ENCODE measurements at regions not wholly inside any gene's neighbourhood (a gene's known extent, or its start where the extent isn't known, plus 50 kb on each side); places are given as distances from the start of the nearest gene placed in this dataset.

DNA sequence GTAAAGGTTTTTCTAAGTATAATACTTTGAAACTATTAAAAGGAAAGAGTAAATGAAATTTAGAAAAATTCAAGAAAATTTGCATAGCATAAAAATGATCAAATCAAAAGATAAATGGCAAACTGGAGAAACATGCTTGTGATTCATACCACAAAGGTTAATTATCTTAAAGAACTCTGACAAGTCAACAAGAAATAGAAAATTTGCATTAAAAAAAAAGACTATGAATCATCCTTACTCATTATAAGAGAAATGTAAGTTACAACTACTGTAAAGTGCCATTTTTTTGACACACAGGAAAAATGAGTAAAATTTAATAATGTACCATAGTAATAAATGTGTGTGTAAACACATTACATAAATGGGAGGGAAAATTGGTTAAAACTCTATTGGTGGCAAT is 624.4 kb upstream of the C9orf72 start:
- in situ Hi-C loops (cut with HindIII; ENCODE audit: low pct_ligation_motif_present, low pct_unique_long_range_greater_than_20kb, low sequenced_read_pairs) = no loop called here
- no peak for DNase-seq

DNA sequence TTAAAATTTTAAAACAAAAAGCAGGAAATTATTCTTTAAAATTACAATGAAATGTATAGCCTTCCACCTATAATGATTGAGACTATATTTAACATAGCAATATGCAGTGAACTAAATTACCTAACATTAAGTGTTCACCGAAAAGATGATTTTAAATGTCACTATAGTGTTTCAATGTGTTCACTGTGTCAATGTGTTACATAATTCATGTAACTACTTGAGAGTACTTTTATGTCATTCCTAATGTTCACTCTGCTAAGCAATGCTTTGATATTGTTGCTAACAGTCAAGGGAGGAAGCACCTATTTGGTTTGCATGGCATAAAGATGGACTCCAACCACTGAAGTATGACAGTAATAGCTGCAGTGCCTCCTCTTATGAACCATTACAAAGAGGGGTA is 629.8 kb upstream of the C9orf72 start:
- DNase-seq = no peak
- in situ Hi-C loops (cut with HindIII; ENCODE audit: low pct_ligation_motif_present, low pct_unique_long_range_greater_than_20kb, low sequenced_read_pairs) = no loop called here

DNA sequence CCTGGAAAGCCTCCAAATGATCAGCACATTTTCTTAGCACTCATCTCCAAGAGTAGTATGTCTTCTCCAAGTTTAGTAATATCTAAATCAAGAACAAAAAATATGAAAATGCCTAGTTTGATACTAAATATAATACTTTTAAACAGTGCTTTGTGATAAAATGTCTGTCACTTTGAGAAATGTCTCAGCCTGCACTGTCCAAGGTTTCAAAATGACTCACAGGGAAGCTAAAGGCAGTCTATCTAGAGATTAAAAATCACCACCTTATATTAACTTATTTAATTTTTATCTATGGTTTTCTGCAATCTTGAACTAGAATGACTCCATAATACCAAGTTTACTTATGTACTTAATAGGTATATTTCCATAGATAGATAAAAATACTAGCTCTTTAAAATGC is 633.0 kb upstream of the C9orf72 start:
- DNase-seq = no peak
- in situ Hi-C loops (cut with HindIII; ENCODE audit: low pct_ligation_motif_present, low pct_unique_long_range_greater_than_20kb, low sequenced_read_pairs) = no loop called here

DNA sequence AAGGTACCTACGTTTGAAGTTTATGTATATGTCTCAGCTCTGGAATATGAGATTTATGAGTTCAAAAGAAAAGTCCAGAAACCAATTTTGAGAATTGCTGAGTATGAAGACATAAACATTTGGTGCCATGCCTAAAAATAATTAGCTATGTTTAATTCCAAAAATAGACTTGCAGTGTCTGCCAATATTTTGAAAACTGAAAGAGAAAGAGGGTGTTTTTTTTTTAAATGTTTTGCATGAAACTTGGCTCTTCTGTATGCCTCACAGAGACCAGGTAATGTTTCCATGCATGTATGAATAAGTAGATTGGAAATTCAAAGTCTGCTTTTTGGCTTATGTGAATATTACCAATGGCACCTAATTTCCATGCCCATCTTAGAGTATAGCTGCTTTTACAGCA is 634.4 kb upstream of the C9orf72 start:
- in situ Hi-C loops (cut with HindIII; ENCODE audit: low pct_ligation_motif_present, low pct_unique_long_range_greater_than_20kb, low sequenced_read_pairs) = no loop called here
- DNase-seq = no peak

DNA sequence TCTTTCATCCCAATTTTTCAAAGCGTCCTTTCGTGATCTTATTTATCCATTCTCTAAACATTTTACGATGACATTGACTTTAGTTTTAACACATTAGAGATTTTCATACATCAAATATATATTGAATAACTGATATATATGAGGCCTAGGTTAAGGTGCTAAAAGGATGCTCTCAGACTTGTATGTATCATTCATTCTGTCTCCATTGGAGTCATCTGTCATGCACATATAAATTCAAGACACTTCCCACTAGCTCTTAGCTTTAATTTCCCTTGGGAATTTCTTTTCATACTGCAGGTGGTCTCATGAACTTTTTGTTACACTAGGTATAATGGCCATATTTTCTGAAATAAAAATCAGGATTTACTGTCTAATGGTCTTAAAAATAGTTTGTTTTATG is 635.8 kb upstream of the C9orf72 start:
- DNase-seq = no peak
- in situ Hi-C loops (cut with HindIII; ENCODE audit: low pct_ligation_motif_present, low pct_unique_long_range_greater_than_20kb, low sequenced_read_pairs) = no loop called here

DNA sequence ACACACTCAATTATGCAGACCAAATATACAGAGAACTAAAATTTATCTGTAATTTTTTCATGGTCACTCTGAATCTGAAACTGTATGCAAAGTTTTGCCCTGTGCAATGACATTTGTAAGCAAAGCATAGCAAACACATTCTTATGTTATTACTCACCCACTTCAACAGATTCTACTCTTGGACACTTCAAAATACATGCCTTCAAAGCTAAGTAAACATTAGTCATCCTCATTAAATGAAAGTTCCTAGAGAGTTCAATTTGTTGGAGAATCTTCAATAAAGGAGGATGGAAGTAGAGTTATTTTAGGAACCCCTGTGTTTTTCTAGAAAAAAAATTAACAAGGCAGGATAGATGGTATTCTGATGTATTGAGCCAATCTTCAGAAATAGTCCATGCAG is 639.7 kb upstream of the C9orf72 start:
- peak; percentile 91 for DNase-seq
- in situ Hi-C loops (cut with HindIII; ENCODE audit: low pct_ligation_motif_present, low pct_unique_long_range_greater_than_20kb, low sequenced_read_pairs) = no loop called here

DNA sequence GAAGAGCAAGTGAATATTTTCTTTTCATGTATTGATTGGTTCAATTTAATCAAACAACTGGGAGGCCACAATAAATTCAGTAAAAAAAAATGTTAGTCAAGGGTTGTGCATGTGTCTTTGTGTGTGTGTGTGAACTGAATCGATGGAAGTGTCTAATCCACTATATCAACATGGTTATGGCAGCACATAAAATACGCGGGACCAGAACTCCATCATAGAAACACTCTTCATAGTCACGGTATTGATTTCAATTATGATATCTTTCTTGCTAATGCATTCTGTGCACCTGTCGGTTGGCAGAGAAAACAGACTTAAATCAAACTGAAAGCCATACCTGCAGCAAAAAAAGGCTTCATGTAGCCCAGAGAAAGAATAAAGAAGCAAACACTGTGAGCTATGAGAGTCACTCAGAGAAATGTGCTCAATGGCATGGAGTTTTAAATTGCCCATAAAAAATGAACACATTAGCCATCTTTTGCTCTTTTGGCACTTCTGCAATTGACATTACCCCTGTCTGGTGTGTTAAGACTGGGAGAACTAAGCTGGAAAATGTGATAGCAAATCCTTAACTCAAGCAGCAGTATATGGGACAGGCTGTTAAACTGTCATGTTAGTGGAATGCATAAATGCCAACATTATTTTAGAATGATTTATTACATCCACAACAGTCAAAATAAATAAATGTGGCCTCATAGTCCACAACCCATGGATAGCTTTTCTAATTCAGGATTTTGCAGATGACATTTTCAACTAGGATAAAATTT is 642.4 kb upstream of the C9orf72 start:
- DNase-seq = no peak
- in situ Hi-C loops (cut with HindIII; ENCODE audit: low pct_ligation_motif_present, low pct_unique_long_range_greater_than_20kb, low sequenced_read_pairs) = no loop called here

DNA sequence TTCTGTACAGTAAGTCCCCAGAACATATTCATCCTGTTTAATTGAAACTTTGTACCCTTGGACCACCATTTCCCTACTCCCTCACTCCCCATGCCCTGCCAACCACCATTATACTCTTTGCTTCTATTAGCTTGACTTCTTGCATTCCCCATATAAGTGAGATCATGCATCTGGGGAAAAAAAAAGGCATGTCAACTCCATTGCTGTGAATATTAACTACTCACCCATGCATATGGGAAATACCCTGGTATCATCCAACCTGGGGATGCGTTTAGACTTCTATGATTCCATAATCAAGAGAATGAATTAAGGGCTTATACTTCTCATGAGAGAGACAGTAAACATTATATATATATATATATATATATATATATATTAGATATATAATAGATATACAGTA is 659.4 kb upstream of the C9orf72 start:
- in situ Hi-C loops (cut with HindIII; ENCODE audit: low pct_ligation_motif_present, low pct_unique_long_range_greater_than_20kb, low sequenced_read_pairs) = no loop called here

DNA sequence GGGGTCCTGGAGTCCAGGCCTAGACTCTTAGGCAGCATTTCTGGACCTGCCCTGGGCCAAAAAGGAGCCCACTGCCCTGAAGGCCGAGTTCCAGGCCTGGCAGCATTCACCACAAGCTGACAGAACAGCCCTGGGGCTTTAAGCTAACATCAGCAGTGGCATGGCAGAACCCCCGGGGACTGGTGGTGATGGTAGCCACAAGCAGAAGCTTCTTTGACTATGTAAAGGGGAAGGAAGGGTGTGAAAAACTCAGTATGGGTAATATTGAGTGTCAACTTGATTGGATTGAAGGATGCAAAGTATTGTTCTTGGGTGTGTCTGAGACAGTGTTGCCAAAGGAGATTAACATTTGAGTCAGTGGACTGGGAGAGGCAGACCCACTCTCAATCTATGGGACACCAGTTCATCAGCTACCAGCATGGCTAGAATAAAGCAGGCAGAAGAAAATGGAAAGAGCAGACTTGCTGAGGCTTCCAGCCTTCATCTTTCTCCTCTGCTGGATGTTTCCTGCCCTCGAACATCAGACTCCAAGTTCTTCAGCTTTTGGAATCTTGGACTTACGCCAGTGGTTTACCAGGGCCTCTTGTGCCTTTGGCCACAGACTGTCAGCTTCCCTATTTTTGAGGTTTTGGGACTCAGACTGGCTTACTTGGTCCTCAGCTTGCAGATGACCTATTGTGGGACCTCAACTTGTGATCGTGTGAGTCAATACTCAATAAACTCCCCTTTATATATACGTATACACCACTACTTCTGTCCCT is 661.0 kb upstream of the C9orf72 start:
- DNase-seq = no peak
- in situ Hi-C loops (cut with HindIII; ENCODE audit: low pct_ligation_motif_present, low pct_unique_long_range_greater_than_20kb, low sequenced_read_pairs) = no loop called here

More for the DNA sequence above, 659.4 kb upstream of the C9orf72 start:
- no peak for DNase-seq

DNA sequence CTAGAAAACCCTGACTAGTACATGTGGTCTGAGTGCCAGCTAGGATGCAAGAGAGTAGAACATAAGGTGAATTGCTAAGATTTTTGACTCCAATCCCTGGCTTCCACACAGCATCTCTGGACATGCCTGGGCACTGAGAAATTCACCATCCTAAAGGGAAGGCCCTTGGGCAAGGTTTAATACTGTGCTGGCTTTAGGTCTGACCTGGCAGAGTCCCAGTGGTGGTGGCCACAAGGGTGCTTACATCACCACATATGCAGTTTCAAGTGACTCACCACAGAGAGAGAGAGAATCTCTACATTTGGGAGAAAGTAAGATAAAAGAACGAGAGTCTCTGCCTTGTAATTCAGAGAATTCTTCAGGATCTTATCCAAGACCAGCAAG is 661.6 kb upstream of the C9orf72 start:
- in situ Hi-C loops (cut with HindIII; ENCODE audit: low pct_ligation_motif_present, low pct_unique_long_range_greater_than_20kb, low sequenced_read_pairs) = no loop called here
- DNase-seq = peak; percentile 48

DNA sequence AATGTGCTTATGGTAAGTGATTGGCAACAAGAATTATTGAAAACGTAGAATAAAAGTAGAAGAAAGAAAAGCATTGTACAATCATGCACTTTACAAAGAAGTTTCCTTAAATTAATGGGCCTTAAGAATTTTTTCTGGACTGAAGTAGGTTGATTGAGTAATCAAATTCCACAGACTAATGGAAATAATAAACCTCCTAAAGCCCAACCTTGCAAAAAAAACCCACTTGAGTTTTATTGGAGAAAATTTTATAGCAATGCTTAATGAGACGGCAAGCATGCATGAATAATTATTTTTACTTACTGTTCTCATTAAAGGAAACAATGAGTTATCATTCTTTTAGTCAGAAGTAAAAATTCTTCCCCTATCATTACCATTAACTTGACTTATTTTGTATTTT is 676.1 kb upstream of the C9orf72 start:
- DNase-seq = no peak
- in situ Hi-C loops (cut with HindIII; ENCODE audit: low pct_ligation_motif_present, low pct_unique_long_range_greater_than_20kb, low sequenced_read_pairs) = no loop called here

DNA sequence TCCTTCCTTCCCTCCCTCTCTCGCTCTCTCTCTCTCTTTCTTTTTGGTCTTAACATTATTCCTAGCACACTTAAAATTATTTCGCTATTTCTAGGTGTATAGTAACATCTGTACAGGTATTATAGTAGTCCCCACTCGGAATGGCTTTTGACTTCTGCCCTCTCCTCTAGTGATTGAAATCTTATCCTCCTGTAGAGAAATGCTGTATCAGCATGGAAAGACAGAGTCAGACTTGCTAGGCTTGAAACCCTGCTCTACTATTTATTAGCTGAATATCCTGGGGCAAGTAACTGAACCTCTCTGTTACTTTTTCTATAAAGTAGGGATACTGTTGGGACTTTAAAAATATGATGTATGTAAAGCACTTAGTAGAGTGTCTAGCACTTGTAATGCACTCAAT is 681.9 kb upstream of the C9orf72 start:
- in situ Hi-C loops (cut with HindIII; ENCODE audit: low pct_ligation_motif_present, low pct_unique_long_range_greater_than_20kb, low sequenced_read_pairs) = no loop called here
- DNase-seq = no peak

DNA sequence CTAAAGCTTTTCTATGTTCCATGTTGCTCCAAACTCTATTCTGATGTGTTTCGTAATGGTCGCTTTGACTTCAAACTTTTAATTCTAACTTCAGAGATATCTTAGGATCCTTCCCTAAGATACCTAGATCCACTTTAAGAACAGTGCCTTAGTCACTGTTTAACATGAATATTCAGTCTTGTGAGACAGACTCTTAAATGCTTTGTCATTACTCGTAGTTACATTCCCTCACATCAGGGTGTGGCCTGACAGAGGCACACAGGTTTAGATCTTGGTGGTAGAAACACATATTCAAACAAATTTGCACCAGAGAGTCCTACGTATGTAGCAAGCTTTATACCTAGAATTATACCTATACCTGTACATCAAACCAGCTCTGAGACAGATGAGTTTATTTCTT is 687.0 kb upstream of the C9orf72 start:
- no peak for DNase-seq

DNA sequence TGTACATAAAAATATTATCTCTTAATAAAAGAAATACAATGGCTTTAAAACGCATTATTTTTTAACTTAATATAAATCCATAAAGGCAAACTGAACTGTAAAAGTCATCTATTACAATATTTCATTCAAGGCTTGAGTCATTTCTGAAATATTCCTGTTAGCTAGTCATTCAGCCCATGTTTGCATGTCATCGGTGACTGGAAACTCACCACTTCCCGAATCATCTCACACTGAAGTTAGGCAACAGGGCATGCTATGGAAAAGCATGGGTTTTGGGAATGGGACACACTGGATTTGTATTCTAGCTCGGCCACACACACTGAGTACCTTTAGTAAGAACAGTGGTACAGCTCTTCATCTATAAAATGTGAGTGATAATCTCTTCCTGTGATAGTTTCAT is 691.1 kb upstream of the C9orf72 start:
- DNase-seq = peak; percentile 20
- in situ Hi-C loops (cut with HindIII; ENCODE audit: low pct_ligation_motif_present, low pct_unique_long_range_greater_than_20kb, low sequenced_read_pairs) = no loop called here

More for the DNA sequence above, 687.0 kb upstream of the C9orf72 start:
- in situ Hi-C loops (cut with HindIII; ENCODE audit: low pct_ligation_motif_present, low pct_unique_long_range_greater_than_20kb, low sequenced_read_pairs) = no loop called here

DNA sequence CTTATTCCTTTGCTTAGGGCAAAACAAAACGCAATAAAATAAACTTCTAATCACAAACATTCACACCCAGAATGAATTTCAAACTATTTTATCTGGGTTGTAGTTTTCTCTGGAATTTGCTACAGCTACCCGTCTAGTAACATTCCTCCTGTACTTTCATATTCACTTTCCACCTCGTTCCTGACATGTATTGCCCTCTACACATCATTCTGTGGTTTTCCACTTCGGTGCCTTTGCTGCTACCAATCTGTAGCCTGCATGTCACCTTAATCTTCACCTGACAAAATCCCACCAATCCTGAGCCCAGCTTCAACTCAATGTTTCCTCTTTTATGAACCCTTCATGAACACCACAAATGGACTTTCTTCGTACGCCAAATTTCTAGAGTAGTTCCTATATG is 694.1 kb upstream of the C9orf72 start:
- peak; percentile 23 for DNase-seq
- in situ Hi-C loops (cut with HindIII; ENCODE audit: low pct_ligation_motif_present, low pct_unique_long_range_greater_than_20kb, low sequenced_read_pairs) = no loop called here

DNA sequence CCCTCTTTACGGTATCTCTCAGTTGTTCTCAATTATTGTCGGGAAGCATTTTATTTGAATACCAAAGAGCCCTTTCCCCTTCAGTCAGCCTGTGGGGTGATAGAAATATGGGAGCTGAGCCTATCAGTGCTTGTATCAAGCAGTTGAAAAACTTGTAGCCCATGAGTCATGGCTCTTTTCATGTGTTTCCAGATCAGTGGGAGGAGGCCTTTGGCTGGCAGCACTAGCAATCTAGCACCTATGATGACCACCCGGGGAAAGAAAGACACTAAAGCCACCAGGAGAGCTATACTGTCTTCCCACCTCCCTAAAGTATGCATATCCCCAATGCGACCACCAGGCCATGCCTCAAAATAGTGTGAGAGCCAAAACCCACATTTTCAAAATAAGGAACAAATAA is 696.9 kb upstream of the C9orf72 start:
- no peak for DNase-seq
- in situ Hi-C loops (cut with HindIII; ENCODE audit: low pct_ligation_motif_present, low pct_unique_long_range_greater_than_20kb, low sequenced_read_pairs) = no loop called here

DNA sequence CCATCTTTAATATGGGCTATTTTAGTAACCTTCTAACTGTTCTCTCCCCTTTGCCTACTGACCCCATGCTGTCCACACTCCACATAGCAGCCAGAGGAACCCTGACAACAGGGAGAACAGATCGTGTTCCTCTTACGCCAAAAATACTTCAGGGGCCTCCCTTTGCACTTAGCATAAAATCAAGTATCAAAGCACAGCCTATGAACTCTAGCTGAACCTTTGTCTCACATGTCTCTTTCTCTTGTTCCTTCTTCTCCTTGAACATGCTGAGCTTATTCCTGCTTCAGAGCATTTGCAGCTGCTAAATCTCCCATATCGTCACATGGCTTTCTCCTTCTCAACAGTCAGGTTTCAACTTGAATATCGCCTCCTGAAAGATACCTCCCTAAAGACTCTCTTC is 698.8 kb upstream of the C9orf72 start:
- in situ Hi-C loops (cut with HindIII; ENCODE audit: low pct_ligation_motif_present, low pct_unique_long_range_greater_than_20kb, low sequenced_read_pairs) = no loop called here
- DNase-seq = no peak

DNA sequence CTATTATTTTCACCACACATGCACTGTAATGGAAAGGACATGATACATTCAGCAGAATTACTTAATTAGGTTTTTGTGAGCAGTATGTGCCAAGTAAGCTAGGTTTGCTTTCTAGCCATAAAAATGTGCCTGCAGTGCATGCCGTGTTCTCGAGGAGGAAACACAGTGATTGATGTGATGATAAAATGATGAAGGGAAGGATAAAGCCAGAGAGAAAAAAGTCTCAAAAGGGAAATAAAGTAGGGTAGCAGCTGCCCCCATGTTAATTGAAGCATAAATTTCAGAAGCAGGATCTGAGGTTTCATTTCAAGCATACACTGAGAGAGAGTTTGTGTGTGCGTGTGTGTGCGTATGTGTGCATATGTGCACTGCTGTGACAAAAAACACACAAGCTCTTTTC is 714.2 kb upstream of the C9orf72 start:
- no peak for DNase-seq
- in situ Hi-C loops (cut with HindIII; ENCODE audit: low pct_ligation_motif_present, low pct_unique_long_range_greater_than_20kb, low sequenced_read_pairs) = no loop called here

DNA sequence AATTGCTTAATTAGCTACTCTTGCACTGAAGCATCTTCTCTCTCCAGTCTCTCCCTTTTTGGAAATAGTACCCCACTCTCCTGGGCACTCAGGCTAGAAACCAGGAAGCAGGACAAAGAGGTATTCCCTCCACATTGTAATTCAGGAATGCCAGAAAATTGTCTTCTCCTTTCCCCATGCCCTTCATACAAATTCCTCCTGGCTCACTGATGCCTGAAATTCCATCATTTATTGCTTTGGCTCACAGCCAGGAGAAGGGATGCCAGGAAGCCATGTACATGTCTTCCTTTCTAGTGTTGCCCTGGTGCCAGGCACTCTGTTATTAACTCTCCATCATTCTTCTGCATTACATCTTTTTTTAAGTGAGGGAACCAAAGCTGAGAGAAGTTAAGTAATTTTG is 716.5 kb upstream of the C9orf72 start:
- peak; percentile 64 for DNase-seq

More for the DNA sequence above, 716.5 kb upstream of the C9orf72 start:
- in situ Hi-C loops (cut with HindIII; ENCODE audit: low pct_ligation_motif_present, low pct_unique_long_range_greater_than_20kb, low sequenced_read_pairs) = no loop called here

Data from ACHN (cell line).